NCI-H2196 (cell line): ENCODE measurements at regions not wholly inside any gene's neighbourhood (a gene's known extent, or its start where the extent isn't known, plus 50 kb on each side); places are given as distances from the start of the nearest gene placed in this dataset.
A peak's percentile ranks its signal among the peaks of the same experiment; 100 is the strongest.
"Not testable (repeated sequence)": the region's sequence is repeated elsewhere in the genome, so short reads cannot be mapped to it uniquely, and the experiment has no call there.

Experiments
- DNase-seq: peaks from one replicate; lab custom pipeline; 2025; ENCODE audit not compliant: unreplicated experiment; lab: John Stamatoyannopoulos, UW

- DNase-seq, result no peak
Measured at GRCh38 chr5:36462295-36463021, 143.9 kb upstream of the SLC1A3 start.

DNA sequence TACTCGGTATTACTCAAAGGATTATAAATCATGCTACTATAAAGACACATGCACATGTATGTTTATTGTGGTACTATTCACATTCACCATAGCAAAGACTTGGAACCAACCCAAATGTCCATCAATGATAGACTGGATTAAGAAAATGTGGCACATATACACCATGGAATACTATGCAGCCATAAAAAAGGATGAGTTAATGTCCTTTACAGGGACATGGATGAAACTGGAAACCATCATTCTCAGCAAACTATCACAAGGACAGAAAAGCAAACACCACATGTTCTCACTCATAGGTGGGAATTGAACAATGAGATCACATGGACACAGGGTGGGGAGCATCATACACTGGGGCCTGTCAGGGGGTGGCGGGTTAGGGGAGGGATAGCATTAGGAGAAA is 130.5 kb upstream of the SLC1A3 start:
- not testable (repeated sequence) for DNase-seq

- no peak for DNase-seq
Measured at GRCh38 chr5:36478646-36479317, 127.6 kb upstream of the SLC1A3 start.

GRCh38 chr5:36481454-36482120 is 124.8 kb upstream of the SLC1A3 start:
- DNase-seq, result no peak

- DNase-seq, result no peak
Measured at GRCh38 chr5:36482812-36483211, 123.6 kb upstream of the SLC1A3 start.

GRCh38 chr5:36489505-36489904 is 116.9 kb upstream of the SLC1A3 start:
- no peak for DNase-seq

GRCh38 chr5:36491856-36492255 is 114.5 kb upstream of the SLC1A3 start:
- no peak for DNase-seq

DNA sequence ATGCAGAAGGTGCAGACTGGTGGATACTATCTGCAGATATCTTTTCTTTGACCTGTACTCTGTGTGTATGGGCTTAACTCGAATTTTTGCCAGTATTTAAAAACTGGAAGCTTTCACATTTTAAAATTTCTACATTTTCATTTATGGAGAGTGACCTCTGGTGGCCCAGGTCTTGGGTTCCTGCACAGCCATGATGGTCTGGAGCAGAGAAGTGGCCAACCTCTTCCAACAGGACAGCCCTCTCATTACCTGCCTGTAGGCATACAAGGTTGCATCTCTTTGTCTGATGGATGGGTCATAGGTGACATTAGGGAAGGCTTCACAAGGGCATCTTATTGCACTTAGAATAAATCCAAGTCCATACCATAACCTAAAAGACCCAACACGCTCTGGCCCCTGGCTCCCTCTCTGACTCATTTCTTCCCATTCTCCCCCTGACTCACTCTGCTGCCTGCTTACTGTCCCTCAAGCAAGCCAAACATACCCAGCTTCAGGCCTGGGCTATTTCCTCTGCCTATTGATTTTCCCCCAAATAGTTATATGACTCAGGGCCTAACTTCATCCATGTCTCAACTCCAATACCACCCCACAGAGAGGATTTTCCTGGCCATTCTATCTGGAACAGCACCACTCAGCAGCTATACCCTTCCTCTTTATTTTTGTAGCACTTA is 113.3 kb upstream of the SLC1A3 start:
- DNase-seq, result no peak

DNA sequence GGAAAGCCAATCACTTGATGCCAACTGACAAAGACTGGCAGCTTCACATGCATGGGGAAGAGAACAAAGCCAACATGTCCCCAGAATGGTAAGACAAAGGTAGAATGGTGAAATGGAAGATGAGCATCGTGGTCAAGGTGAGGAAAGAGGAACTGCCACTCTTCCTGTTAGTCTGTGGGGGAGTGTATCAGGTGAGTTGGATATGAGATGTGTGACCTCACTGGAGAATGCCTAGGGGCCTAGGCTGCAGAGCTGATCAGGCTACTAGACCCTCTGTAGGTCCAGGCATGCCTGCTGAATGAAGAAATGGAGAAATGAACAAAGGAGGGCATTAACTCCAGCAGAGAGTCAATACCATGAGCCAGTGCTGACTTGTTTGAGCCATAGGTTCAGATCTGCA is 112.4 kb upstream of the SLC1A3 start:
- DNase-seq, result no peak

GRCh38 chr5:36494841-36495601 is 111.4 kb upstream of the SLC1A3 start:
- no peak for DNase-seq

- DNase-seq, result no peak
Measured at GRCh38 chr5:36495611-36496010, 110.8 kb upstream of the SLC1A3 start.

DNA sequence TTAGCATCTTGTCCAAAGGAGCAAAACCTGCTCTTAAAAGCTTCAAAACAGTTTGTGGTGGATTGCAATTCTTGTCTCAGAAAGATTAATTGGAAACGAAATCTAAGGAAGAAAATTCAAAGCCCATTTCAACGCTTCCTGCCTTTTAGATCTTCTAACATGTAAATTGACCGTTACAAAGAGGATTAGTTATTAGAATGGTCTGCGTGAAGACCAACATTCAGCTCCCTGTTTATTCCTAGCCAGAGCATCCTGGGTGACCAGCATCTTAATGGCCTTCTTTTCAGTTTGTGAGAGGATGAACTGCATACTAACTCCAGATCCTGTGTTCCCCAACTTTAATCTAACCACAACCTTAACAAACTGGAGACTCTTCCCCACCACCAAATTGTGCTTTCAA is 109.9 kb upstream of the SLC1A3 start:
- no peak for DNase-seq

DNA sequence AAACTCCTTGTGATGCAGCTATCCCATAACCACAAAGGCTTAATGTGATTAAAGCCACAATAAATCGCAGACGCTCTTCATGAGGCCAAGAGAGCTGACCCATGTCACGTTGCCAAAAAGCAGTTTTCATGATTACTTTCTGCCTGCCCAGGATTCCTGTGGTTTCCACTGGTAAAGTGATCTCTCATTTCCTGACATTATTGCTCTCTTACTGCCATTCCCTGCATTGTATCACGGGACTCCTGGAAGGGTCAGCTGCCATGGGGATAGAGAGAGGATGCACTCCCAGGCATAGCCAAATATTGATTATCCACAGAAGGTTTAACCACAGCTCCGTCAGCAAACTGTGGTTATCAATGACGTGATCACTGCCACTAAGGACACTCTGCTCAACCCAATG is 103.8 kb upstream of the SLC1A3 start:
- DNase-seq, result peak; percentile 45

GRCh38 chr5:36505021-36505420 is 101.4 kb upstream of the SLC1A3 start:
- no peak for DNase-seq

DNA sequence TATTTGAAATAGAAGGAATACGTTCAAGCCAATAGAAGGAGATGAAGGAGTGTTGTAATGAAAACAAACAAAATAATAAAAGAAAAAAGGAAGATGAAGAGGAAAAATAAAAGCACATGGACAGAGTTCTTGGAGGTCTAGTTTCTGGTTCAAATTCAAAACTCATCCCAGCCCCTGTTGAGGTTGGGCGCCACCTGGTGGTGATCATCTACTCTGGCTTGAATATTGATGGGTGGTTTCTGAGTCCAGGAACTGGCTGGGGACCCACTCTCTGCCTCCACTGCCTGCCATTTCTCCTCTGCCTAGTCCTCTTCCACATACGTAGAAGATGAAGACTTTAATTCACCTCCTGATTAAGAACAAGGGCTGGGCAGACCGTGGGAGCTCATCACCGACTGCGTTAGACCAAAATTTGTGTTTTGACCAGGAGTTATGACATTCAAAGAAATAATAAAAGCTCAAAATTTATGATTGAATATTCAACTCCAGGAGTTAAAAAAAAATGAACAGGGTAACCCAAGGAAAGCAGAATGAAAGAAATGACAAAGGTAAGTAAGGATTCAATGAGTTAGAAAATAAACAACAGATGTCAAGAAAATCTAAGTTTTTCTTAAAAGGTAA is 99.0 kb upstream of the SLC1A3 start:
- DNase-seq, result peak; percentile 87

GRCh38 chr5:36508331-36508730 is 98.1 kb upstream of the SLC1A3 start:
- not testable (repeated sequence) for DNase-seq

- DNase-seq, result not testable (repeated sequence)
Measured at GRCh38 chr5:36513647-36514046, 92.8 kb upstream of the SLC1A3 start.

DNA sequence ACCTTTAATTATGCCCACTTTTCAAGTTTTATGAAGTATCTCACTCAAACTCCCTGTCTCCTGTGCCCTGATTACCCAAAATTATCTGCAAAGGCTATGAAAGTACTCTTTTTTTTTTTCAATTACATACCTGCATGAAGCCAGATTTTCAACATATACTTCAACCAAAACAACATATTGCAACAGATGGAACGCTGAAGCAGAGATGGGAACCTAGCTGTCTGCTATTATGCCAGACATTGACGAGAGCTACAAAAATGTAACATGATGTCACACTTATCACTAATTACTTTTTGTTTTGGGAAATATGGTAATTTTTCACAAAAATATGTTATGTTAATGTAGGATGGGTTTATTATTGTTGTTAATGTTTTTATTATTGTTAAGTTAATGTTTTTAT is 86.5 kb upstream of the SLC1A3 start:
- no peak for DNase-seq

DNA sequence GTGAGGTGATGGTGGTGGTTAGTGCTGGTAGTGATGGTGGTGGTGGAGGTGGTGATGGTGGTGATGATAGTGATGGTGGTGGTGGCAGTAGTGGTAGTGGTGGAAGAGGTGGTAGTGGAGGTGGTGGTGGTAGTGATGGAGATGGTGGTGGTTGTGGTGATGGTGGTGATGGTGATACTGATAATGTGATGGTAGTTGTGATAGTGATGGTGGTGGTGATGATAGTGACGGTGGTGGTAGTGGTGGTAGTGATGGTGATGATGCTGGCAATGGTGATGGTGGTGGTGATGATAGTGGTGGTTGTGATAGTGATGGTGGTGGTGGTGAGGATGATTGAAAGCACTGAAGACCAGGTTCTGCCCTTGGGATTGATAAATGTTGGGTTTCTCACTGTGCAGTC is 85.2 kb upstream of the SLC1A3 start:
- DNase-seq, result no peak
